Activated naive CD4-positive, alpha-beta T cell treated with anti-CD3 and anti-CD28 coated beads for 36 hours (primary cell): ENCODE measurements at regions not wholly inside any gene's neighbourhood (a gene's known extent, or its start where the extent isn't known, plus 50 kb on each side); places are given as distances from the start of the nearest gene placed in this dataset.

Experiments
- CTCF ChIA-PET: fragments of 350-600 bp; sonication (Branson Sonifier 250); formaldehyde crosslinking; loops from one replicate; lab custom pipeline; 2021; ENCODE audit warnings: antibody characterized with exemption; lab: Charles Lee
- DNase-seq: peaks from one replicate; pipeline ENCODE4 v3.0.0-alpha.2; 2020
- H3K27ac Mint-ChIP-seq: one replicate; pipeline ENCODE4 v1.8.0; 2021; ENCODE audit warnings: mild to moderate bottlenecking, mixed read lengths
- H3K27me3 Mint-ChIP-seq: one replicate; pipeline ENCODE4 v1.8.0; 2021; ENCODE audit warnings: low read depth, mixed read lengths
- H3K36me3 Mint-ChIP-seq: one replicate; pipeline ENCODE4 v1.8.0; 2021; ENCODE audit warnings: low read depth, mixed read lengths
- H3K4me1 Mint-ChIP-seq: one replicate; pipeline ENCODE4 v1.8.0; 2021; ENCODE audit warnings: low read depth, mixed read lengths
- H3K4me3 Mint-ChIP-seq: one replicate; pipeline ENCODE4 v1.8.0; 2021; ENCODE audit warnings: mild to moderate bottlenecking, moderate library complexity, mixed read lengths
- H3K9me3 Mint-ChIP-seq: one replicate; pipeline ENCODE4 v1.8.0; 2021; ENCODE audit warnings: mixed read lengths
- intact Hi-C: fragments of 100-400 bp; cut with micrococcal nuclease; formaldehyde crosslinking; loops from one replicate; pipeline ENCODE4 v1.15.1; 2023

GRCh38 chr18:78862395-78862794 is 117.2 kb upstream of the SALL3 start:
- no peaks in the 10 kb centered on the region for H3K36me3 Mint-ChIP-seq
- H3K27ac Mint-ChIP-seq: no peak overlapping the region
- intact Hi-C loops: no loop called here
- no peak for DNase-seq
- H3K4me3 Mint-ChIP-seq: no peak overlapping the region
- H3K4me1 Mint-ChIP-seq: no peaks in the 10 kb centered on the region
- CTCF ChIA-PET: no interaction called here
- H3K27me3 Mint-ChIP-seq: peaks cover 9% of the 10 kb centered on the region
- H3K9me3 Mint-ChIP-seq: no peaks in the 10 kb centered on the region

GRCh38 chr18:78865056-78865598 is 114.5 kb upstream of the SALL3 start:
- Mint-ChIP-seq H3K27ac (no peak overlapping the region), H3K27me3 (peaks cover 4% of the 10 kb centered on the region), H3K4me1 (no peaks in the 10 kb centered on the region), H3K4me3 (no peak overlapping the region), H3K36me3 (no peaks in the 10 kb centered on the region), H3K9me3 (no peaks in the 10 kb centered on the region)
- intact Hi-C loops: no loop called here
- no peak for DNase-seq
- CTCF ChIA-PET: interaction anchor here (1.2 kb wide), 1 partner anchor 10 kb away, joined by 3 read pairs; no protein-coding TSS in a partner anchor

GRCh38 chr18:78865771-78866310 is 113.8 kb upstream of the SALL3 start:
- Mint-ChIP-seq H3K4me1 (no peaks in the 10 kb centered on the region), H3K9me3 (no peaks in the 10 kb centered on the region), H3K4me3 (no peak overlapping the region), H3K27ac (no peak overlapping the region), H3K27me3 (peaks cover 2% of the 10 kb centered on the region), H3K36me3 (no peaks in the 10 kb centered on the region)
- CTCF ChIA-PET: interaction anchor here (0.7 kb wide), 1 partner anchor 18 kb away, joined by 4 read pairs; no protein-coding TSS in a partner anchor
- intact Hi-C loops: no loop called here
- DNase-seq: no peak

GRCh38 chr18:78867131-78867530 is 112.5 kb upstream of the SALL3 start:
- Mint-ChIP-seq H3K27me3 (peaks cover 2% of the 10 kb centered on the region), H3K27ac (no peak overlapping the region), H3K9me3 (no peaks in the 10 kb centered on the region), H3K36me3 (no peaks in the 10 kb centered on the region), H3K4me1 (no peaks in the 10 kb centered on the region), H3K4me3 (no peak overlapping the region)
- intact Hi-C loops: no loop called here
- CTCF ChIA-PET: interaction anchor here (0.7 kb wide), 1 partner anchor 153 kb away, joined by 5 read pairs; no protein-coding TSS in a partner anchor
- DNase-seq: no peak

GRCh38 chr18:78868330-78869316 is 111.0 kb upstream of the SALL3 start:
- no peak overlapping the region for H3K27ac Mint-ChIP-seq
- no peaks in the 10 kb centered on the region for H3K4me1 Mint-ChIP-seq
- CTCF ChIA-PET: no interaction called here
- peaks cover 1% of the 10 kb centered on the region for H3K27me3 Mint-ChIP-seq
- H3K4me3 Mint-ChIP-seq: no peak overlapping the region
- H3K9me3 Mint-ChIP-seq: no peaks in the 10 kb centered on the region
- DNase-seq: no peak
- H3K36me3 Mint-ChIP-seq: no peaks in the 10 kb centered on the region
- intact Hi-C loops: no loop called here

- Mint-ChIP-seq H3K27ac (no peak overlapping the region), H3K27me3 (peaks cover 3% of the 10 kb centered on the region), H3K9me3 (no peaks in the 10 kb centered on the region), H3K36me3 (no peaks in the 10 kb centered on the region), H3K4me3 (no peak overlapping the region), H3K4me1 (no peaks in the 10 kb centered on the region)
- DNase-seq: no peak
- intact Hi-C loops: loop anchor here (10.0 kb wide), 1 partner anchor 773 kb away; no protein-coding TSS in a partner anchor
- CTCF ChIA-PET: interaction anchor here (0.6 kb wide), 1 partner anchor 174 kb away, joined by 5 read pairs; no protein-coding TSS in a partner anchor
Measured at GRCh38 chr18:78871618-78872017, 108.0 kb upstream of the SALL3 start.

- H3K36me3 Mint-ChIP-seq: no peaks in the 10 kb centered on the region
- intact Hi-C loops: loop anchor here (10.0 kb wide), 1 partner anchor 771 kb away; no protein-coding TSS in a partner anchor
- no peak overlapping the region for H3K27ac Mint-ChIP-seq
- H3K27me3 Mint-ChIP-seq: peaks cover 7% of the 10 kb centered on the region
- CTCF ChIA-PET: interaction anchor here (1.4 kb wide), 1 partner anchor 10 kb away, joined by 3 read pairs; no protein-coding TSS in a partner anchor
- DNase-seq: no peak
- H3K4me3 Mint-ChIP-seq: no peak overlapping the region
- H3K4me1 Mint-ChIP-seq: no peaks in the 10 kb centered on the region
- H3K9me3 Mint-ChIP-seq: no peaks in the 10 kb centered on the region
Measured at GRCh38 chr18:78873926-78874500, 105.6 kb upstream of the SALL3 start.

- H3K27me3 Mint-ChIP-seq: peaks cover 10% of the 10 kb centered on the region
- no peak overlapping the region for H3K27ac Mint-ChIP-seq
- H3K36me3 Mint-ChIP-seq: no peaks in the 10 kb centered on the region
- H3K9me3 Mint-ChIP-seq: no peaks in the 10 kb centered on the region
- H3K4me1 Mint-ChIP-seq: no peaks in the 10 kb centered on the region
- no peak overlapping the region for H3K4me3 Mint-ChIP-seq
- CTCF ChIA-PET: interaction anchor here (0.6 to 1.4 kb wide), 9 partner anchors 10 to 583 kb away, joined by 3 to 6 read pairs (median 3); no protein-coding TSS in a partner anchor
- intact Hi-C loops: loop anchor here (1.0 to 10.0 kb wide), 3 partner anchors 111 to 770 kb away; no protein-coding TSS in a partner anchor
- DNase-seq: peak; percentile 62
Measured at GRCh38 chr18:78875016-78875777, 104.4 kb upstream of the SALL3 start.

- Mint-ChIP-seq H3K36me3 (no peaks in the 10 kb centered on the region), H3K4me3 (no peak overlapping the region), H3K27me3 (peaks cover 10% of the 10 kb centered on the region), H3K4me1 (no peaks in the 10 kb centered on the region), H3K9me3 (no peaks in the 10 kb centered on the region), H3K27ac (no peak overlapping the region)
- DNase-seq: no peak
- intact Hi-C loops: loop anchor here (1.0 to 10.0 kb wide), 3 partner anchors 110 to 769 kb away; no protein-coding TSS in a partner anchor
- CTCF ChIA-PET: interaction anchor here (0.6 to 1.2 kb wide), 8 partner anchors 9 to 583 kb away, joined by 3 to 6 read pairs (median 4); no protein-coding TSS in a partner anchor
Measured at GRCh38 chr18:78875778-78876650, 103.6 kb upstream of the SALL3 start.

GRCh38 chr18:78876868-78877267 is 102.8 kb upstream of the SALL3 start:
- DNase-seq: no peak
- Mint-ChIP-seq H3K27me3 (peaks cover 10% of the 10 kb centered on the region), H3K4me3 (no peak overlapping the region), H3K9me3 (no peaks in the 10 kb centered on the region), H3K36me3 (no peaks in the 10 kb centered on the region), H3K27ac (no peak overlapping the region), H3K4me1 (no peaks in the 10 kb centered on the region)
- CTCF ChIA-PET: no interaction called here
- intact Hi-C loops: loop anchor here (10.0 kb wide), 1 partner anchor 768 kb away; no protein-coding TSS in a partner anchor
